ENCODE measurements at regions not wholly inside any gene's neighbourhood (a gene's known extent, or its start where the extent isn't known, plus 50 kb on each side); places are given as distances from the start of the nearest gene placed in this dataset.

- Histone ChIP-seq H3K4me3 (ENCODE audit: low read length) (no peak overlapping the region), H3K27me3 (ENCODE audit: control insufficient read depth, low read length) (no peaks in the 10 kb centered on the region), H3K79me2 (ENCODE audit: control insufficient read depth, low read length) (no peaks in the 10 kb centered on the region), H4K20me1 (ENCODE audit: control insufficient read depth, insufficient read depth, low read depth, low read length) (no peaks in the 10 kb centered on the region), H3K36me3 (ENCODE audit: control insufficient read depth, low read length) (no peaks in the 10 kb centered on the region), H3F3A (ENCODE audit: control insufficient read depth, insufficient read depth) (no peaks in the 10 kb centered on the region), H3K4me2 (ENCODE audit: low read length) (no peak overlapping the region), H3K4me1 (ENCODE audit: control insufficient read depth, low read length) (no peaks in the 10 kb centered on the region), H3K27ac (ENCODE audit: low read depth, low read length) (no peak overlapping the region), H3K9me2 (replicated peaks; ENCODE audit: control insufficient read depth, low read length) (no peaks in the 10 kb centered on the region), H3K9me3 (ENCODE audit: control insufficient read depth, insufficient read depth, low read length) (no peaks in the 10 kb centered on the region)
- TF ChIP-seq EZH2phosphoT487 (IDR thresholded peaks at IDR 0.05; ENCODE audit: borderline replicate concordance, low read length) (no peak), CTCF (IDR thresholded peaks at IDR 0.05; ENCODE audit: low read depth, low read length, poor library complexity, severe bottlenecking) (no peak)
Measured at GRCh38 chr5:6145616-6146237, 232.6 kb downstream of the MED10 start.

GRCh38 chr5:6143523-6143922, 234.8 kb downstream of the MED10 start:
- Histone ChIP-seq H3K4me1 (ENCODE audit: control insufficient read depth, low read length) (no peaks in the 10 kb centered on the region), H3K27me3 (ENCODE audit: control insufficient read depth, low read length) (no peaks in the 10 kb centered on the region), H3K79me2 (ENCODE audit: control insufficient read depth, low read length) (no peaks in the 10 kb centered on the region), H4K20me1 (ENCODE audit: control insufficient read depth, insufficient read depth, low read depth, low read length) (no peaks in the 10 kb centered on the region), H3K36me3 (ENCODE audit: control insufficient read depth, low read length) (no peaks in the 10 kb centered on the region), H3K4me3 (ENCODE audit: low read length) (no peak overlapping the region), H3K4me2 (ENCODE audit: low read length) (no peak overlapping the region), H3K27ac (ENCODE audit: low read depth, low read length) (no peak overlapping the region), H3F3A (ENCODE audit: control insufficient read depth, insufficient read depth) (no peaks in the 10 kb centered on the region), H3K9me3 (ENCODE audit: control insufficient read depth, insufficient read depth, low read length) (no peaks in the 10 kb centered on the region), H3K9me2 (replicated peaks; ENCODE audit: control insufficient read depth, low read length) (no peaks in the 10 kb centered on the region)
- TF ChIP-seq CTCF (IDR thresholded peaks at IDR 0.05; ENCODE audit: low read depth, low read length, poor library complexity, severe bottlenecking) (no peak), EZH2phosphoT487 (IDR thresholded peaks at IDR 0.05; ENCODE audit: borderline replicate concordance, low read length) (no peak)

- no peaks in the 10 kb centered on the region for H3K4me1 ChIP-seq (ENCODE audit: control insufficient read depth, low read length)
- H3K9me3 ChIP-seq (ENCODE audit: control insufficient read depth, insufficient read depth, low read length): no peaks in the 10 kb centered on the region
- no peak overlapping the region for H3K4me2 ChIP-seq (ENCODE audit: low read length)
- no peaks in the 10 kb centered on the region for H3K27me3 ChIP-seq (ENCODE audit: control insufficient read depth, low read length)
- H3K36me3 ChIP-seq (ENCODE audit: control insufficient read depth, low read length): no peaks in the 10 kb centered on the region
- H3F3A ChIP-seq (ENCODE audit: control insufficient read depth, insufficient read depth): no peaks in the 10 kb centered on the region
- H4K20me1 ChIP-seq (ENCODE audit: control insufficient read depth, insufficient read depth, low read depth, low read length): no peaks in the 10 kb centered on the region
- H3K4me3 ChIP-seq (ENCODE audit: low read length): no peak overlapping the region
- H3K9me2 ChIP-seq (replicated peaks; ENCODE audit: control insufficient read depth, low read length): no peaks in the 10 kb centered on the region
- no peaks in the 10 kb centered on the region for H3K79me2 ChIP-seq (ENCODE audit: control insufficient read depth, low read length)
- no peak for TF ChIP-seq EZH2phosphoT487 (IDR thresholded peaks at IDR 0.05; ENCODE audit: borderline replicate concordance, low read length)
- no peak for TF ChIP-seq CTCF (IDR thresholded peaks at IDR 0.05; ENCODE audit: low read depth, low read length, poor library complexity, severe bottlenecking)
- no peak overlapping the region for H3K27ac ChIP-seq (ENCODE audit: low read depth, low read length)
Measured at GRCh38 chr5:6142353-6142752, 236.0 kb downstream of the MED10 start.

Measured in DOHH2 (cell line).